Epithelial cell of proximal tubule (primary cell): ENCODE measurements at regions not wholly inside any gene's neighbourhood (a gene's known extent, or its start where the extent isn't known, plus 50 kb on each side); places are given as distances from the start of the nearest gene placed in this dataset.

Experiments
- DNase-seq: peaks from one replicate; pipeline ENCODE4 v3.0.0-alpha.2; 2011; ENCODE audit warnings: low read depth
- H3K4me3 ChIP-seq: 2 replicates; pipeline ENCODE4 v1.5.1; 2011; ENCODE audit warnings: low read depth, mild to moderate bottlenecking, low read length
- TF ChIP-seq, protein P1 (sequence below): conservative IDR thresholded peaks from 2 replicates; pipeline ENCODE4 v1.5.1; 2012; ENCODE audit warnings: low read depth, mild to moderate bottlenecking, low read length

DNA sequence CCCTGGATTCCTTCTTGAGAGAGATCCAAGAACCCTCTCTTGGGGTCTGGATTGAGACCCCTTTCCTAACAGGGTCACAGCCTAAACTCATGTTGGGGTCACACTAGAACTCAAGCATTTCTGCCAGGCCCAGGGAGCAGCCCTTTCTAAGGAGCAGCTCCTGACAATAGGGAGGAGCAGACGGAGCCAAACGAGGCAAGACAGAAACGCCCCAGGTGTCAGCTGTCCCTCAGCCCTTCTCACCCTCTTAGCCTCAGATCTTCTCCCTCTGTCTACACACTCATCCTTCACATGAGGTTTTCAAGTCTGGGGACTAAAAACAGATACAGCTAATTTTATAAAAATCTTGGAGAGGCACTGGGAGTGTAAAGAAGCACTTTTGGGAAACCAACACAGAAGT is 157.2 kb downstream of the SOCS6 start:
- no peak overlapping the region for H3K4me3 ChIP-seq
- DNase-seq, result no peak
- TF ChIP-seq, protein P1, sequence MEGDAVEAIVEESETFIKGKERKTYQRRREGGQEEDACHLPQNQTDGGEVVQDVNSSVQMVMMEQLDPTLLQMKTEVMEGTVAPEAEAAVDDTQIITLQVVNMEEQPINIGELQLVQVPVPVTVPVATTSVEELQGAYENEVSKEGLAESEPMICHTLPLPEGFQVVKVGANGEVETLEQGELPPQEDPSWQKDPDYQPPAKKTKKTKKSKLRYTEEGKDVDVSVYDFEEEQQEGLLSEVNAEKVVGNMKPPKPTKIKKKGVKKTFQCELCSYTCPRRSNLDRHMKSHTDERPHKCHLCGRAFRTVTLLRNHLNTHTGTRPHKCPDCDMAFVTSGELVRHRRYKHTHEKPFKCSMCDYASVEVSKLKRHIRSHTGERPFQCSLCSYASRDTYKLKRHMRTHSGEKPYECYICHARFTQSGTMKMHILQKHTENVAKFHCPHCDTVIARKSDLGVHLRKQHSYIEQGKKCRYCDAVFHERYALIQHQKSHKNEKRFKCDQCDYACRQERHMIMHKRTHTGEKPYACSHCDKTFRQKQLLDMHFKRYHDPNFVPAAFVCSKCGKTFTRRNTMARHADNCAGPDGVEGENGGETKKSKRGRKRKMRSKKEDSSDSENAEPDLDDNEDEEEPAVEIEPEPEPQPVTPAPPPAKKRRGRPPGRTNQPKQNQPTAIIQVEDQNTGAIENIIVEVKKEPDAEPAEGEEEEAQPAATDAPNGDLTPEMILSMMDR, result no peak

DNA sequence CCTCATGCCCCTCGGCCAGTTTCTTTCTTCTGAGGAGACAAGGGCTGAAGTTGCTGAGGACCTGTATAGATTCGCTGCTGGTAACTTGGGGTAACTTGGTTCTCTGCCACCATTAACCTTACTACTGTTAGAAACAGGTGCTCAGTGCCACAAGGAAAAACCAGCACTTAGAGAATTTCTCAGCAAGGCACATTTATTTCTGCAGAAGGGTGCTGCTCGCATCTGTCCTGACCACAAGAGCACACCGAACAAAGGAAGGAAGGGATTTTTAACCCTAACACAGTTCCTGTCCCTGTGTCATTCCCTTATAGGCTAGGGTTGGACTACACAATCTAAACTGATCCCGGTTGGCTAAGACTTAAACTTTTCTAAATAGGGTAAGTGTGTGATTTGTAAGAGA is 154.1 kb downstream of the SOCS6 start:
- DNase-seq, result no peak
- no peak overlapping the region for H3K4me3 ChIP-seq
- TF ChIP-seq, protein P1, result no peak

DNA sequence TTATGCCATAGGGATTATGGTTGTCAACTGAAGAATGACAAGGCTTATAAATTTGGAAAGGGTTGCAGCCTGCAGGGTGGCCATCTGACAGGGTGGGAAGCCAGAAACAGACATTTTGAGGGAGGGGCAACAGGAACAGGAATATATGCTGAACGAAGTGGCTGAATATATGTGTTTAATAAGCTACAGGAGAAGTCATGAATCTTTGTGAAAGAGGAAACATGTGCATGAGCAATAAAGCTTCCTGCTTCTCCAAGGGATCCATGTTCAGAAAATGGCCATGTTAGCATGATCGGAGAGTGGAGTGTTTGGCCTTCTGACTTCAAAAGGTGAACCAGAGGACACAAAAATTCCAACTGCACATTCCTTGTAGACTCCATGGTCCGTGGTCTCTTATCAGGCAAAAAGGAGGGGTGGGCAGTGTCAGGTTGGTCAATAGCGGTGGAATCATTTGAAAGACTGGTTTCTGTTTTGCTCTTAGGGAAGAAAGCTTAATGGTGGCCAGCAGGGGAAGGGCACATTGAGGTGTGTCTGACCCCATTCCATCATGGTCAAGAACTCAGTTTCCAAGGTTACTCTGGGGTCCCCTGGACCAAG is 144.1 kb downstream of the SOCS6 start:
- DNase-seq, result no peak
- no peak overlapping the region for H3K4me3 ChIP-seq
- TF ChIP-seq, protein P1, result no peak

DNA sequence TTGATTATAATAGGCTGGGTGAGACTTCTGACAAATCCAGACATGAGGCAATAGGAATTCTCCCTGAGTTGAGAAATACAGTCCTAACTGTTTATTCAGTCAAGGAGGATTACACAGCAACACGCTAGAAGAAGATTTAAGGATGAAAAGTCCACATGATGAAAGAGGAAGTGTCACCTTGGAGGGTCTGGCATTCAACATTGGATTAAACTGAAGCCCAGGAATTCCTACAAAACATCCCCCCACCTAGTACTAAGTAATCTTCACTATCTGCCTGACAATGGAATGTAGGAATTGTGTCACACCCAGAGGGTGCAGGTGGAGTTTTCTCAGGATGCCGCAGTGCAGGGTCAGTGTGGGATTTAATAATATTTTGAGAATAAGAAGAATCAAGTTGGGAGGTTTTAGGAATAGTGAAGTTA is 142.4 kb downstream of the SOCS6 start:
- H3K4me3 ChIP-seq, result no peak overlapping the region
- DNase-seq, result peak; percentile 60
- TF ChIP-seq, protein P1, result no peak

DNA sequence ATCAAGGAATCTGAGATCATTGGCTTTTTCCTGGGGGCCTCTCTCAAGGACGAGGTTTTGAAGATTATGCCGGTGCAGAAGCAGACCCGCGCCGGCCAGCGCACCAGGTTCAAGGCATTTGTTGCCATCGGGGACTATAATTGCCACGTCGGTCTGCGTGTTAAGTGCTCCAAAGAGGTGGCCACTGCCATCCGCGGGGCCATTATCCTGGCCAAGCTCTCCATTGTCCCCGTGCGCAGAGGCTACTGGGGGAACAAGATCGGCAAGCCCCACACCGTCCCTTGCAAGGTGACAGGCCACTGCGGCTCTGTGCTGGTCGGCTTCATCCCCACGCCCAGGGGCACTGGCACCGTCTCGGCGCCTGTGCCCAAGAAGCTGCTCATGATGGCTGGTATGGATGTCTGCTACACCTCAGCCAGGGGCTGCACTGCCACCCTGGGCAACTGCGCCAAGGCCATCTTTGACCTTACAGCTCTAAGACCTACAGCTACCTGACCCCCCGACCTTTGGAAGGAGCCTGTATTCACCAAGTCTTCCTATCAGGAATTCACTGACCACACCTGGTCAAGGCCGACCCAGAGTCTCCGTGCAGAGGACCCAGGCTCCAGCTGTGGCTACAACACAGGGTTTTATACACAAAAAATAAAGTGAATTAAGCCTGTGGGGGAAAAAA is 141.8 kb downstream of the SOCS6 start:
- no peak overlapping the region for H3K4me3 ChIP-seq
- no peak for DNase-seq
- TF ChIP-seq, protein P1, result no peak

DNA sequence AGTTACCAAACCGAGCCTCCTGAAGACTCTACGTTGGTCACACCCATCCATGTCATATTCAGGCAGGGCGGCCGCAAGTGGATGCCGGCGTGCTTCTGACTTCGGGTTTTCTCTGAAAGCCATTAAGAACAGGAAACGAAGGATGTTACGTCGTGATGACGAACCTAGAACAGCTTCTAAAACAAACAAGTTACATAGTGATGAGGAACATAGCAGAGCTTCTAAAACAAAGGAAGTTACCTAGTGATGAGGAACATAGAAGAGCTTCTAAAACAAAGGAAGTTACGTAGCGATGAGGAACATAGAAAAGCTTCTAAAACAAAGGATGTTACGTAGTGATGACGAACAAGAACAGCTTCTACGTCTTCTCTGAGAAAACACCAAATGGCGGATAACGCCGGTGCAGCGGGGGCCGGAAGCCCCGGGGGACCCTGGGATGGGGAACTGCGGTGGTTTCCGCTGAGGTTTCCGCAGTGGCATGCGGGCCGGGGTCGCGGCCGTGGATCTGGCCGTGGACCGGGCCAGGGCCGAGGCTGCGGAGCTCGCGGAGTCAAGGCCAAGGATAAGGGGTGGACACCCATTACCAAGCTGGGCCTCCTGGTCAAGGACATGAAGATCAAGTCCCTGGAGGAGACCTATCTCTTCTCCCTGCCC is 141.1 kb downstream of the SOCS6 start:
- TF ChIP-seq, protein P1, result no peak
- no peak for DNase-seq
- H3K4me3 ChIP-seq, result no peak overlapping the region
